ENCODE measurements at regions not wholly inside any gene's neighbourhood (a gene's known extent, or its start where the extent isn't known, plus 50 kb on each side); places are given as distances from the start of the nearest gene placed in this dataset.

GRCh38 chr18:51480407-51481261, 283.2 kb upstream of the MEX3C start:
- no peaks in the 10 kb centered on the region for H3K9me3 ChIP-seq
- no peaks in the 10 kb centered on the region for H3K4me1 ChIP-seq
- ChIA-PET POLR2A (no interaction called here), CTCF (interaction anchor here (0.5 kb wide), 2 partner anchors 65 to 1700 kb away, joined by 3 read pairs; no protein-coding TSS in a partner anchor)
- 64% methylated on average over 5 of the region's 5 CpGs for WGBS (ENCODE audit: missing lambda C conversion rate)
- FAIRE-seq = no peak
- no peak overlapping the region for H3K4me2 ChIP-seq
- H3K27ac ChIP-seq = no peak overlapping the region
- DNase-seq (ENCODE audit: low read depth in 1 of 2, low spot score in 1 of 2) = no peak
- TF ChIP-seq POLR2AphosphoS2 (conservative IDR thresholded peaks at IDR 0.05; ENCODE audit: low read length) (no peak), SREBF2 (IDR thresholded peaks at IDR 0.05) (no peak), POLR2A (IDR thresholded peaks at IDR 0.05; ENCODE audit: low read length) (no peak), REST (IDR thresholded peaks at IDR 0.05) (no peak)
- no peak for ATAC-seq
- H3K4me3 ChIP-seq = no peak overlapping the region

GRCh38 chr18:51486735-51487366, 289.4 kb upstream of the MEX3C start:
- Histone ChIP-seq H3K27ac (no peak overlapping the region), H3K4me3 (no peak overlapping the region), H3K4me2 (no peak overlapping the region), H3K4me1 (no peaks in the 10 kb centered on the region), H3K9me3 (no peaks in the 10 kb centered on the region)
- ATAC-seq (no peak), DNase-seq (ENCODE audit: low read depth in 1 of 2, low spot score in 1 of 2) (no peak), FAIRE-seq (no peak)
- WGBS (ENCODE audit: missing lambda C conversion rate) = 39% methylated on average over 6 of the region's 6 CpGs
- no peak for TF ChIP-seq POLR2AphosphoS2 (conservative IDR thresholded peaks at IDR 0.05; ENCODE audit: low read length)
- TF ChIP-seq CTCF (IDR thresholded peaks at IDR 0.05) = no peak
- no peak for TF ChIP-seq BCL3 (IDR thresholded peaks at IDR 0.05)
- no peak for TF ChIP-seq SMC3 (IDR thresholded peaks at IDR 0.05)
- no peak for TF ChIP-seq MAX (IDR thresholded peaks at IDR 0.05)
- TF ChIP-seq MAFK (IDR thresholded peaks at IDR 0.05; ENCODE audit: partially characterized antibody) = no peak
- no peak for TF ChIP-seq HOXA7 (CRISPR knock-in tag; IDR thresholded peaks at IDR 0.05)
- no peak for TF ChIP-seq CHD2 (IDR thresholded peaks at IDR 0.05; ENCODE audit: low read length, partially characterized antibody)
- TF ChIP-seq NPAS2 (CRISPR knock-in tag; IDR thresholded peaks at IDR 0.05; ENCODE audit: borderline replicate concordance) = no peak
- no peak for TF ChIP-seq FOSL2 (IDR thresholded peaks at IDR 0.05)
- TF ChIP-seq FOSL2 (CRISPR knock-in tag; IDR thresholded peaks at IDR 0.05) = no peak
- no peak for TF ChIP-seq EP300 (IDR thresholded peaks at IDR 0.05)
- TF ChIP-seq HEYL (CRISPR knock-in tag; IDR thresholded peaks at IDR 0.05) = no peak
- TF ChIP-seq TP53 (CRISPR knock-in tag; IDR thresholded peaks at IDR 0.05) = no peak
- TF ChIP-seq NFE2L2 (conservative IDR thresholded peaks at IDR 0.05; ENCODE audit: low read length) = no peak
- no peak for TF ChIP-seq ZSCAN20 (CRISPR knock-in tag; IDR thresholded peaks at IDR 0.05)
- TF ChIP-seq KDM1A (IDR thresholded peaks at IDR 0.05; ENCODE audit: low read depth) = no peak
- no peak for TF ChIP-seq RARB (CRISPR knock-in tag; IDR thresholded peaks at IDR 0.05)
- TF ChIP-seq HES2 (IDR thresholded peaks at IDR 0.05) = no peak
- POLR2A ChIA-PET = no interaction called here
- CTCF ChIA-PET = no interaction called here

All from A549 (cell line).